Neuronal stem cell (in vitro differentiated cells): ENCODE measurements at regions not wholly inside any gene's neighbourhood (a gene's known extent, or its start where the extent isn't known, plus 50 kb on each side); places are given as distances from the start of the nearest gene placed in this dataset.

Source experiments
- DNase-seq: peaks from one replicate; pipeline ENCODE4 v3.0.0-alpha.2; 2013; ENCODE audit warnings: low spot score
- H2AFZ ChIP-seq: one replicate; pipeline ENCODE4 v1.6.1; 2013; ENCODE audit warnings: mild to moderate bottlenecking, low read length, inconsistent platforms
- H2AK5ac ChIP-seq: 2 replicates; pipeline ENCODE4 v1.6.1; 2013; ENCODE audit warnings: low read depth, mild to moderate bottlenecking, inconsistent platforms, low read length, moderate library complexity, mixed read lengths
- H2BK120ac ChIP-seq: 2 replicates; pipeline ENCODE4 v1.6.1; 2013; ENCODE audit warnings: low read depth, mild to moderate bottlenecking, inconsistent platforms, low read length, moderate library complexity, mixed read lengths
- H2BK12ac ChIP-seq: one replicate; pipeline ENCODE4 v1.6.1; 2013; ENCODE audit warnings: low read length, inconsistent platforms
- H2BK15ac ChIP-seq: 2 replicates; pipeline ENCODE4 v1.6.1; 2013; ENCODE audit warnings: mild to moderate bottlenecking, low read length, inconsistent platforms, mixed read lengths
- H2BK5ac ChIP-seq: one replicate; pipeline ENCODE4 v1.6.1; 2013; ENCODE audit warnings: inconsistent platforms, mild to moderate bottlenecking, low read length, moderate library complexity
- H3K14ac ChIP-seq: one replicate; pipeline ENCODE4 v1.6.1; 2013; ENCODE audit warnings: low read length, inconsistent platforms
- H3K18ac ChIP-seq: 2 replicates; pipeline ENCODE4 v1.6.1; 2013; ENCODE audit warnings: low read length, inconsistent platforms
- H3K23ac ChIP-seq: 2 replicates; pipeline ENCODE4 v1.6.1; 2013; ENCODE audit warnings: low read depth, mild to moderate bottlenecking, mixed read lengths, low read length, inconsistent platforms; ENCODE audit not compliant: poor library complexity
- H3K27ac ChIP-seq: replicated peaks from 3 replicates; pipeline ENCODE4 v1.5.1; 2013; ENCODE audit warnings: low read length, inconsistent platforms
- H3K27me3 ChIP-seq, 3 experiments: 2 replicates each; pipeline ENCODE4 v1.6.1; 2013; ENCODE audit warnings: low read length in 3 of 3, mild to moderate bottlenecking in 2 of 3, inconsistent platforms in 1 of 3, low read depth in 1 of 3, mixed read lengths in 1 of 3, moderate library complexity in 1 of 3; ENCODE audit not compliant: control insufficient read depth in 3 of 3, insufficient read depth in 3 of 3
- H3K36me3 ChIP-seq, 2 donors: replicated peaks in 1 of 2; 2 replicates each; pipeline ENCODE4 v1.6.1; 2013; ENCODE audit warnings: low read length in 2 of 2; ENCODE audit not compliant: control insufficient read depth in 2 of 2, insufficient read depth in 2 of 2
- H3K4ac ChIP-seq: 2 replicates; pipeline ENCODE4 v1.6.1; 2013; ENCODE audit warnings: inconsistent platforms, mild to moderate bottlenecking, low read length, moderate library complexity
- H3K4me1 ChIP-seq, 2 donors: 1 replicate in 1 of 2; 2 replicates in 1 of 2; pipeline ENCODE4 v1.6.1; 2013; ENCODE audit warnings: low read length in 2 of 2, low read depth in 1 of 2; ENCODE audit not compliant: control insufficient read depth in 2 of 2, insufficient read depth in 1 of 2
- H3K4me2 ChIP-seq: one replicate; pipeline ENCODE4 v1.6.1; 2013; ENCODE audit warnings: mild to moderate bottlenecking, low read length, inconsistent platforms; ENCODE audit not compliant: insufficient read depth, poor library complexity, severe bottlenecking
- H3K4me3 ChIP-seq, 2 donors: 2 replicates each; pipeline ENCODE4 v1.5.1; 2013; ENCODE audit warnings: low read length in 2 of 2, mild to moderate bottlenecking in 2 of 2, inconsistent platforms in 1 of 2, moderate library complexity in 1 of 2
- H3K79me1 ChIP-seq: one replicate; pipeline ENCODE4 v1.6.1; 2013; ENCODE audit warnings: low read depth, mild to moderate bottlenecking, inconsistent platforms, low read length, moderate library complexity
- H3K9ac ChIP-seq: one replicate; pipeline ENCODE4 v1.6.1; 2013; ENCODE audit warnings: mild to moderate bottlenecking, low read depth, low read length, inconsistent platforms; ENCODE audit not compliant: poor library complexity
- H3K9me3 ChIP-seq, 2 donors: replicated peaks in 1 of 2; 2 replicates each; pipeline versions ENCODE3 to v1.6.1; 2013; ENCODE audit warnings: low read length in 2 of 2, mild to moderate bottlenecking in 2 of 2, inconsistent platforms in 1 of 2, low read depth in 1 of 2, mixed read lengths in 1 of 2, moderate library complexity in 1 of 2; ENCODE audit not compliant: control insufficient read depth in 2 of 2, insufficient read depth in 1 of 2
- H4K8ac ChIP-seq: one replicate; pipeline ENCODE4 v1.6.1; 2013; ENCODE audit warnings: low read depth, mild to moderate bottlenecking, inconsistent platforms, low read length, moderate library complexity
- H4K91ac ChIP-seq: one replicate; pipeline ENCODE4 v1.6.1; 2013; ENCODE audit warnings: low read length, low read depth, mild to moderate bottlenecking, inconsistent platforms; ENCODE audit not compliant: poor library complexity
- WGBS, 2 donors: extraction: QIAGEN DNeasy Blood & Tissue Kit; methylation state at CpG; one replicate each; pipeline ENCODE4 v1.1.7; 2013; ENCODE audit warnings: missing lambda C conversion rate in 2 of 2, mixed read lengths in 1 of 2; ENCODE audit not compliant: insufficient read length in 2 of 2, insufficient replicate concordance in 1 of 2; ENCODE audit errors: extremely low coverage in 2 of 2; 5-methylcytosine and 5-hydroxymethylcytosine counted together

- Histone ChIP-seq H3K9ac (no peak overlapping the region), H2AK5ac (no peak overlapping the region), H3K14ac (no peak overlapping the region), H3K27ac (no peak overlapping the region), H3K9me3 (no peaks in the 10 kb centered on the region), H3K36me3 (no peaks in the 10 kb centered on the region), H3K23ac (no peak overlapping the region), H2BK12ac (no peak overlapping the region), H4K8ac (no peak overlapping the region), H3K4me3 (no peak overlapping the region), H2AFZ (no peak overlapping the region), H3K79me1 (no peaks in the 10 kb centered on the region), H4K91ac (no peak overlapping the region), H2BK120ac (no peak overlapping the region), H2BK5ac (no peak overlapping the region), H3K4me2 (no peak overlapping the region), H2BK15ac (no peak overlapping the region), H3K27me3 (no peaks in the 10 kb centered on the region), H3K4me1 (no peaks in the 10 kb centered on the region), H3K4ac (no peak overlapping the region), H3K18ac (no peak overlapping the region)
- no peak for DNase-seq
- no CpG with 5 or more reads among the region's 3 CpGs for WGBS, 2 donors
These were observed 584.9 kb upstream of the PTCHD4 start for GRCh38 chr6:48695872-48696271.

DNA sequence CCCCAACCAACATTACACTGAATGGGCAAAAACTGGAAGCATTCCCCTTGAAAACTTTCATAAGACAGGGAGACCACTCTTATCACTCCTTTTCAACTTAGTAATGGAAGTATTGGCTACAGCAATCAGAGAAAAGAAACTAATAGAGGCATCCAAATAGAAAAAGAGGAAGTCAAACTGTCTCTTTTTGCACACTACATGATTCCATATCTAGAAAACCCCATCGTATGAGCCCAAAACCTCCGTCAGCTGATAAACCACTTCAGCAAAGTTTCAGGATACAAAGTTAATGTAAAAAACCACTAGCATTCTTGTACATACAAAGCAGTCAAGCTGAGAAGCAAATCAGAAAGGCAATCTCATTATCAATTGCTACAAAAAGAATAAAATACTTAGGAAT is 580.4 kb upstream of the PTCHD4 start:
- Histone ChIP-seq H3K4me3 (no peak overlapping the region), H3K14ac (no peak overlapping the region), H3K79me1 (no peaks in the 10 kb centered on the region), H3K4me2 (no peak overlapping the region), H3K4ac (no peak overlapping the region), H3K4me1 (no peaks in the 10 kb centered on the region), H4K8ac (no peak overlapping the region), H3K9ac (no peak overlapping the region), H3K18ac (no peak overlapping the region), H3K9me3 (peaks cover 0 to 3% of the 10 kb centered on the region in 2 donors), H3K27ac (no peak overlapping the region), H2BK15ac (no peak overlapping the region), H3K36me3 (no peaks in the 10 kb centered on the region), H3K27me3 (no peaks in the 10 kb centered on the region), H2BK5ac (no peak overlapping the region), H3K23ac (no peak overlapping the region), H2BK120ac (no peak overlapping the region), H2AFZ (no peak overlapping the region), H2BK12ac (no peak overlapping the region), H4K91ac (no peak overlapping the region), H2AK5ac (no peak overlapping the region)
- no CpG with 5 or more reads among the region's 2 CpGs for WGBS, 2 donors
- DNase-seq = no peak

DNA sequence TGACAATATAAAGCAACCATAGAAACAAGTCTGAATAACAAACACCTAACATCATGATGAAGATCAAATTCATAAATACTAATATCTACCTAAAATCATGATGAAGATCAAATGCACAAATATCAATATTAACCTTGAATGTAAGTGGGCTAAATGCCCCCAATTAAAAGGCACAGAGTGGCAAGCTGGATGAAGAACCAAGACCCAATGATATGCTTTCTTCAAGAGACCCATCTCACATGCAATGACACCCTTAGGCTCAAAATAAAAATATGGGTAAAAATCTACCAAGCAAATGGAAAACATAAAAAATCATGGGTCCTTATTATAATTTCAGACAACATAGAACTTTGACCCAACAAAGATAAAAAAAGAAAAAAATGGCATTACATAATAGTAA is 578.5 kb upstream of the PTCHD4 start:
- Histone ChIP-seq H3K27me3 (no peaks in the 10 kb centered on the region), H3K9ac (no peak overlapping the region), H4K8ac (no peak overlapping the region), H3K79me1 (no peaks in the 10 kb centered on the region), H3K9me3 (peaks cover 0 to 3% of the 10 kb centered on the region in 2 donors), H2BK15ac (no peak overlapping the region), H2BK5ac (no peak overlapping the region), H3K4me3 (no peak overlapping the region), H3K4ac (no peak overlapping the region), H2BK120ac (no peak overlapping the region), H3K4me2 (no peak overlapping the region), H2BK12ac (no peak overlapping the region), H3K27ac (no peak overlapping the region), H3K18ac (no peak overlapping the region), H3K36me3 (no peaks in the 10 kb centered on the region), H3K4me1 (no peaks in the 10 kb centered on the region), H3K14ac (no peak overlapping the region), H4K91ac (no peak overlapping the region), H2AK5ac (no peak overlapping the region), H2AFZ (no peak overlapping the region), H3K23ac (no peak overlapping the region)
- no peak for DNase-seq

- H2BK5ac ChIP-seq = no peak overlapping the region
- H2AK5ac ChIP-seq = no peak overlapping the region
- H3K27me3 ChIP-seq = no peaks in the 10 kb centered on the region
- no peak overlapping the region for H3K14ac ChIP-seq
- H3K23ac ChIP-seq = no peak overlapping the region
- no peaks in the 10 kb centered on the region for H3K79me1 ChIP-seq
- H3K9ac ChIP-seq = no peak overlapping the region
- H3K9me3 ChIP-seq = no peaks in the 10 kb centered on the region
- H2BK15ac ChIP-seq = no peak overlapping the region
- DNase-seq = no peak
- no peak overlapping the region for H2BK120ac ChIP-seq
- H3K4me1 ChIP-seq = no peaks in the 10 kb centered on the region
- no peaks in the 10 kb centered on the region for H3K36me3 ChIP-seq
- no peak overlapping the region for H2BK12ac ChIP-seq
- no peak overlapping the region for H4K8ac ChIP-seq
- H3K18ac ChIP-seq = no peak overlapping the region
- WGBS, 2 donors = no CpG with 5 or more reads among the region's 1 CpG
- no peak overlapping the region for H4K91ac ChIP-seq
- no peak overlapping the region for H3K4me3 ChIP-seq
- H3K4ac ChIP-seq = no peak overlapping the region
- no peak overlapping the region for H3K4me2 ChIP-seq
- no peak overlapping the region for H3K27ac ChIP-seq
- H2AFZ ChIP-seq = no peak overlapping the region
These were observed 567.4 kb upstream of the PTCHD4 start for GRCh38 chr6:48678390-48678789.
